ENCODE measurements at regions not wholly inside any gene's neighbourhood (a gene's known extent, or its start where the extent isn't known, plus 50 kb on each side); places are given as distances from the start of the nearest gene placed in this dataset.

- no peak overlapping the region for H3K4me3 ChIP-seq (ENCODE audit: low read length)
- H3K9me3 ChIP-seq (ENCODE audit: low read length) = no peaks in the 10 kb centered on the region
- intact Hi-C loops (cut with micrococcal nuclease) = no loop called here
- TF ChIP-seq EZH2 (IDR thresholded peaks at IDR 0.05; ENCODE audit: low read length, unreplicated experiment) (no peak), EZH2phosphoT487 (IDR thresholded peaks at IDR 0.05; ENCODE audit: borderline replicate concordance, low read length) (no peak)
- TF ChIP-seq, protein P1, sequence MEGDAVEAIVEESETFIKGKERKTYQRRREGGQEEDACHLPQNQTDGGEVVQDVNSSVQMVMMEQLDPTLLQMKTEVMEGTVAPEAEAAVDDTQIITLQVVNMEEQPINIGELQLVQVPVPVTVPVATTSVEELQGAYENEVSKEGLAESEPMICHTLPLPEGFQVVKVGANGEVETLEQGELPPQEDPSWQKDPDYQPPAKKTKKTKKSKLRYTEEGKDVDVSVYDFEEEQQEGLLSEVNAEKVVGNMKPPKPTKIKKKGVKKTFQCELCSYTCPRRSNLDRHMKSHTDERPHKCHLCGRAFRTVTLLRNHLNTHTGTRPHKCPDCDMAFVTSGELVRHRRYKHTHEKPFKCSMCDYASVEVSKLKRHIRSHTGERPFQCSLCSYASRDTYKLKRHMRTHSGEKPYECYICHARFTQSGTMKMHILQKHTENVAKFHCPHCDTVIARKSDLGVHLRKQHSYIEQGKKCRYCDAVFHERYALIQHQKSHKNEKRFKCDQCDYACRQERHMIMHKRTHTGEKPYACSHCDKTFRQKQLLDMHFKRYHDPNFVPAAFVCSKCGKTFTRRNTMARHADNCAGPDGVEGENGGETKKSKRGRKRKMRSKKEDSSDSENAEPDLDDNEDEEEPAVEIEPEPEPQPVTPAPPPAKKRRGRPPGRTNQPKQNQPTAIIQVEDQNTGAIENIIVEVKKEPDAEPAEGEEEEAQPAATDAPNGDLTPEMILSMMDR (conservative IDR thresholded peaks at IDR 0.05; ENCODE audit: low read depth, low read length) = no peak
- no peak for DNase-seq
- no peak overlapping the region for H3K4me2 ChIP-seq (ENCODE audit: low read length)
- no peaks in the 10 kb centered on the region for H3K27me3 ChIP-seq (ENCODE audit: low read length)
- H3K79me2 ChIP-seq (ENCODE audit: low read length) = no peaks in the 10 kb centered on the region
- no peak overlapping the region for H3K27ac ChIP-seq (ENCODE audit: low read length)
- no peak overlapping the region for H3K9ac ChIP-seq (ENCODE audit: low read length)
- H3F3A ChIP-seq (ENCODE audit: low read length, unreplicated experiment) = no peaks in the 10 kb centered on the region
- ATAC-seq = no peak
- no peaks in the 10 kb centered on the region for H3K9me2 ChIP-seq (replicated peaks; ENCODE audit: low read length)
- no peaks in the 10 kb centered on the region for H4K20me1 ChIP-seq (ENCODE audit: low read length)
- H2AFZ ChIP-seq (ENCODE audit: low read length) = no peak overlapping the region
- no peaks in the 10 kb centered on the region for H3K36me3 ChIP-seq (ENCODE audit: low read depth, low read length)
- ChIA-PET POLR2A (ENCODE audit: unreplicated experiment) (no interaction called here), CTCF (interaction anchor here (0.6 to 1.0 kb wide), 3 partner anchors 8 to 1007 kb away, joined by 3 to 10 read pairs (median 5); no protein-coding TSS in a partner anchor)
- peaks cover 51% of the 10 kb centered on the region for H3K4me1 ChIP-seq (ENCODE audit: insufficient read depth, low read length)
- BruUV-seq (replicated peaks) = no TSS peak
Observed at GRCh38 chr12:92623386-92623785, 79.4 kb upstream of the PLEKHG7 start.

DNA sequence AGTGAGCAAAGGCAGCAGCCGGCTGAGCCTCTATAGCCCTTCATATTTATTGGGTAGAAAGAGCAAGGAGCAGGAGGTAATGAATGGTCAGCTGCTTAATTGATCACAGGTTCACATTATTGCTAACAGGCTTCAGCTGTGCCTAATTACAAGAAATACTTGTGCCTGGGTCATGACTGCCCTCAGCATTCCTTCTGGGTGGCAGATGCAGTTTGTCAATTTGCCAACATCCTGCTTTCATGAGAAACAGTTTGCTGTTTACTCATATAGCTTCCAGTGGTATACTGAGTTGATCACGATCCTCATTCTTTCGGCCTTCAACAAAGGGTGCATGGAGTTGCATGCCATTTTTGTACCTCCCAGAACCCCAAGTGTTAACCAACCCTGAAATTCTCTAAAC lies 81.0 kb upstream of the PLEKHG7 start:
- H3K9me2 ChIP-seq (replicated peaks; ENCODE audit: low read length) = no peaks in the 10 kb centered on the region
- no peak overlapping the region for H3K4me3 ChIP-seq (ENCODE audit: low read length)
- peak overlapping the region; percentile 88 for H3K27ac ChIP-seq (ENCODE audit: low read length)
- no peaks in the 10 kb centered on the region for H3K79me2 ChIP-seq (ENCODE audit: low read length)
- no peak overlapping the region for H3K4me2 ChIP-seq (ENCODE audit: low read length)
- H2AFZ ChIP-seq (ENCODE audit: low read length) = no peak overlapping the region
- H4K20me1 ChIP-seq (ENCODE audit: low read length) = no peaks in the 10 kb centered on the region
- H3F3A ChIP-seq (ENCODE audit: low read length, unreplicated experiment) = no peaks in the 10 kb centered on the region
- no peaks in the 10 kb centered on the region for H3K27me3 ChIP-seq (ENCODE audit: low read length)
- no peaks in the 10 kb centered on the region for H3K9me3 ChIP-seq (ENCODE audit: low read length)
- CTCF ChIA-PET = no interaction called here
- ATAC-seq (no peak), DNase-seq (peak; percentile 55)
- BruUV-seq (replicated peaks) = no TSS peak
- H3K9ac ChIP-seq (ENCODE audit: low read length) = no peak overlapping the region
- POLR2A ChIA-PET (ENCODE audit: unreplicated experiment) = no interaction called here
- H3K4me1 ChIP-seq (ENCODE audit: insufficient read depth, low read length) = peaks cover 51% of the 10 kb centered on the region
- intact Hi-C loops (cut with micrococcal nuclease) = no loop called here
- no peaks in the 10 kb centered on the region for H3K36me3 ChIP-seq (ENCODE audit: low read depth, low read length)
- TF ChIP-seq EZH2 (IDR thresholded peaks at IDR 0.05; ENCODE audit: low read length, unreplicated experiment) = no peak
- no peak for TF ChIP-seq EZH2phosphoT487 (IDR thresholded peaks at IDR 0.05; ENCODE audit: borderline replicate concordance, low read length)
- TF ChIP-seq, protein P1 (conservative IDR thresholded peaks at IDR 0.05; ENCODE audit: low read depth, low read length) = no peak

GRCh38 chr12:92621312-92621711 lies 81.5 kb upstream of the PLEKHG7 start:
- no peak overlapping the region for H2AFZ ChIP-seq (ENCODE audit: low read length)
- no peaks in the 10 kb centered on the region for H3K27me3 ChIP-seq (ENCODE audit: low read length)
- H3K9me2 ChIP-seq (replicated peaks; ENCODE audit: low read length) = no peaks in the 10 kb centered on the region
- ChIA-PET CTCF (no interaction called here), POLR2A (ENCODE audit: unreplicated experiment) (no interaction called here)
- BruUV-seq (replicated peaks) = no TSS peak
- H3K9ac ChIP-seq (ENCODE audit: low read length) = 0 out of 2 replicates have a peak overlapping the region, but pooled peaks have one; percentile 43
- no peak overlapping the region for H3K4me3 ChIP-seq (ENCODE audit: low read length)
- H3F3A ChIP-seq (ENCODE audit: low read length, unreplicated experiment) = no peaks in the 10 kb centered on the region
- peaks cover 51% of the 10 kb centered on the region for H3K4me1 ChIP-seq (ENCODE audit: insufficient read depth, low read length)
- intact Hi-C loops (cut with micrococcal nuclease) = no loop called here
- DNase-seq (no peak), ATAC-seq (no peak)
- H4K20me1 ChIP-seq (ENCODE audit: low read length) = no peaks in the 10 kb centered on the region
- no peaks in the 10 kb centered on the region for H3K79me2 ChIP-seq (ENCODE audit: low read length)
- TF ChIP-seq, protein P1 (conservative IDR thresholded peaks at IDR 0.05; ENCODE audit: low read depth, low read length) = no peak
- TF ChIP-seq EZH2phosphoT487 (IDR thresholded peaks at IDR 0.05; ENCODE audit: borderline replicate concordance, low read length) = no peak
- TF ChIP-seq EZH2 (IDR thresholded peaks at IDR 0.05; ENCODE audit: low read length, unreplicated experiment) = no peak
- no peaks in the 10 kb centered on the region for H3K9me3 ChIP-seq (ENCODE audit: low read length)
- H3K4me2 ChIP-seq (ENCODE audit: low read length) = no peak overlapping the region
- no peaks in the 10 kb centered on the region for H3K36me3 ChIP-seq (ENCODE audit: low read depth, low read length)
- peak overlapping the region; percentile 88 for H3K27ac ChIP-seq (ENCODE audit: low read length)
